Natural killer cell (primary cell): ENCODE measurements at regions not wholly inside any gene's neighbourhood (a gene's known extent, or its start where the extent isn't known, plus 50 kb on each side); places are given as distances from the start of the nearest gene placed in this dataset.

Source experiments
- ATAC-seq, 3 donors: fragments of 150-1000 bp in 2 of 3; fragments of 200-7000 bp in 1 of 3; cut with Tn5 transposase; 1 replicate in 1 of 3; 2 replicates in 2 of 3; pipeline ENCODE4 v1.10.0; 2021; ENCODE audit warnings: mild to moderate bottlenecking in 2 of 3, moderate library complexity in 2 of 3
- DNase-seq, 2 donors: peaks; one replicate each; pipeline versions ENCODE4 v3.0.0 to v3.0.0-alpha.2; 2013 to 2021; ENCODE audit warnings: mixed read lengths in 1 of 2
- H3K27ac ChIP-seq: one replicate; pipeline ENCODE4 v1.5.1; 2013; ENCODE audit warnings: mild to moderate bottlenecking, low read length
- H3K27me3 ChIP-seq: one replicate; pipeline ENCODE4 v1.6.1; 2013; ENCODE audit warnings: low read length; ENCODE audit not compliant: control insufficient read depth, insufficient read depth
- H3K36me3 ChIP-seq: one replicate; pipeline ENCODE4 v1.6.1; 2013; ENCODE audit warnings: low read length; ENCODE audit not compliant: control insufficient read depth, insufficient read depth
- H3K4me1 ChIP-seq: one replicate; pipeline ENCODE4 v1.6.1; 2013; ENCODE audit warnings: low read length; ENCODE audit not compliant: control insufficient read depth, insufficient read depth
- H3K4me3 ChIP-seq: one replicate; pipeline ENCODE4 v1.5.1; 2013; ENCODE audit warnings: low read length
- H3K9me3 ChIP-seq: one replicate; pipeline ENCODE4 v1.6.1; 2013; ENCODE audit warnings: low read length; ENCODE audit not compliant: control insufficient read depth, insufficient read depth
- H3K27ac Mint-ChIP-seq, 2 donors: one replicate each; pipeline ENCODE4 v1.8.0; 2022; ENCODE audit warnings: mild to moderate bottlenecking in 2 of 2, mixed read lengths in 2 of 2, moderate library complexity in 1 of 2
- H3K27me3 Mint-ChIP-seq, 2 donors: one replicate each; pipeline ENCODE4 v1.8.0; 2022; ENCODE audit warnings: low read depth in 2 of 2, mixed read lengths in 2 of 2
- H3K36me3 Mint-ChIP-seq: one replicate; pipeline ENCODE4 v1.8.0; 2022; ENCODE audit warnings: mixed read lengths
- H3K4me1 Mint-ChIP-seq, 2 donors: one replicate each; pipeline ENCODE4 v1.8.0; 2022; ENCODE audit warnings: mixed read lengths in 2 of 2
- H3K4me3 Mint-ChIP-seq: one replicate; pipeline ENCODE4 v1.8.0; 2022; ENCODE audit warnings: mild to moderate bottlenecking, moderate library complexity, mixed read lengths
- H3K9me3 Mint-ChIP-seq, 2 donors: one replicate each; pipeline ENCODE4 v1.8.0; 2022; ENCODE audit warnings: mixed read lengths in 2 of 2
- CTCF ChIP-seq: fragments of 200-600 bp; IDR thresholded peaks from one replicate; pipeline ENCODE4 v1.8.0; 2022; ENCODE audit warnings: antibody characterized with exemption
- WGBS: methylation state at CpG from one replicate; pipeline ENCODE4 v1.1.7; 2013; ENCODE audit warnings: missing lambda C conversion rate; ENCODE audit not compliant: insufficient coverage; 5-methylcytosine and 5-hydroxymethylcytosine counted together
- intact Hi-C: fragments of 100-400 bp; cut with micrococcal nuclease; formaldehyde crosslinking; loops from one replicate; pipeline ENCODE4 v1.14.2; 2022

GRCh38 chr17:77282524-77283515, 142.1 kb downstream of the SEC14L1 start:
- H3K27ac ChIP-seq = no peak overlapping the region
- H3K27me3 ChIP-seq = peaks cover 21% of the 10 kb centered on the region
- DNase-seq (no peak), ATAC-seq (no peak)
- peaks cover 24 to 25% of the 10 kb centered on the region in 2 donors for H3K27me3 Mint-ChIP-seq
- H3K9me3 Mint-ChIP-seq = no peaks in the 10 kb centered on the region
- peaks cover 28% of the 10 kb centered on the region for H3K4me1 ChIP-seq
- no peaks in the 10 kb centered on the region for H3K9me3 ChIP-seq
- TF ChIP-seq CTCF = no peak
- H3K4me1 Mint-ChIP-seq = peaks cover 16 to 23% of the 10 kb centered on the region in 2 donors
- 83% methylated on average over 23 of the region's 24 CpGs for WGBS
- no peaks in the 10 kb centered on the region for H3K36me3 ChIP-seq
- peak overlapping the region; percentile 88 to 91 for H3K27ac Mint-ChIP-seq
- intact Hi-C loops = no loop called here
- no peak overlapping the region for H3K4me3 ChIP-seq
- H3K4me3 Mint-ChIP-seq = peak overlapping the region; percentile 89
- H3K36me3 Mint-ChIP-seq = no peaks in the 10 kb centered on the region

GRCh38 chr17:77284023-77284617, 143.4 kb downstream of the SEC14L1 start:
- H3K36me3 ChIP-seq = no peaks in the 10 kb centered on the region
- H3K4me1 Mint-ChIP-seq = peaks cover 16 to 23% of the 10 kb centered on the region in 2 donors
- H3K36me3 Mint-ChIP-seq = no peaks in the 10 kb centered on the region
- DNase-seq (no peak), ATAC-seq (no peak)
- 89% methylated on average over 13 of the region's 14 CpGs for WGBS
- H3K27ac Mint-ChIP-seq = no peak overlapping the region
- H3K4me3 Mint-ChIP-seq = no peak overlapping the region
- H3K4me1 ChIP-seq = peaks cover 28% of the 10 kb centered on the region
- H3K27me3 Mint-ChIP-seq = peaks cover 24 to 25% of the 10 kb centered on the region in 2 donors
- no peak for TF ChIP-seq CTCF
- no peaks in the 10 kb centered on the region for H3K9me3 ChIP-seq
- H3K9me3 Mint-ChIP-seq = no peaks in the 10 kb centered on the region
- H3K4me3 ChIP-seq = no peak overlapping the region
- intact Hi-C loops = no loop called here
- H3K27me3 ChIP-seq = peaks cover 21% of the 10 kb centered on the region
- no peak overlapping the region for H3K27ac ChIP-seq

GRCh38 chr17:77285594-77286390, 145.0 kb downstream of the SEC14L1 start:
- no peaks in the 10 kb centered on the region for H3K36me3 Mint-ChIP-seq
- H3K27me3 ChIP-seq = peaks cover 12% of the 10 kb centered on the region
- H3K4me3 ChIP-seq = no peak overlapping the region
- no peaks in the 10 kb centered on the region for H3K36me3 ChIP-seq
- H3K9me3 Mint-ChIP-seq = no peaks in the 10 kb centered on the region
- peaks cover 9 to 15% of the 10 kb centered on the region in 2 donors for H3K4me1 Mint-ChIP-seq
- DNase-seq = peak in 1 of 2 donors; percentile 27
- no peaks in the 10 kb centered on the region for H3K9me3 ChIP-seq
- intact Hi-C loops = no loop called here
- H3K27ac Mint-ChIP-seq = no peak overlapping the region
- peaks cover 17 to 20% of the 10 kb centered on the region in 2 donors for H3K27me3 Mint-ChIP-seq
- no peak overlapping the region for H3K27ac ChIP-seq
- no peak overlapping the region for H3K4me3 Mint-ChIP-seq
- no peak for TF ChIP-seq CTCF
- peak in 1 of 3 donors; percentile 27 for ATAC-seq
- 44% methylated on average over 34 of the region's 34 CpGs for WGBS
- H3K4me1 ChIP-seq = peaks cover 17% of the 10 kb centered on the region
